ENCODE measurements at regions not wholly inside any gene's neighbourhood (a gene's known extent, or its start where the extent isn't known, plus 50 kb on each side); places are given as distances from the start of the nearest gene placed in this dataset.

DNA sequence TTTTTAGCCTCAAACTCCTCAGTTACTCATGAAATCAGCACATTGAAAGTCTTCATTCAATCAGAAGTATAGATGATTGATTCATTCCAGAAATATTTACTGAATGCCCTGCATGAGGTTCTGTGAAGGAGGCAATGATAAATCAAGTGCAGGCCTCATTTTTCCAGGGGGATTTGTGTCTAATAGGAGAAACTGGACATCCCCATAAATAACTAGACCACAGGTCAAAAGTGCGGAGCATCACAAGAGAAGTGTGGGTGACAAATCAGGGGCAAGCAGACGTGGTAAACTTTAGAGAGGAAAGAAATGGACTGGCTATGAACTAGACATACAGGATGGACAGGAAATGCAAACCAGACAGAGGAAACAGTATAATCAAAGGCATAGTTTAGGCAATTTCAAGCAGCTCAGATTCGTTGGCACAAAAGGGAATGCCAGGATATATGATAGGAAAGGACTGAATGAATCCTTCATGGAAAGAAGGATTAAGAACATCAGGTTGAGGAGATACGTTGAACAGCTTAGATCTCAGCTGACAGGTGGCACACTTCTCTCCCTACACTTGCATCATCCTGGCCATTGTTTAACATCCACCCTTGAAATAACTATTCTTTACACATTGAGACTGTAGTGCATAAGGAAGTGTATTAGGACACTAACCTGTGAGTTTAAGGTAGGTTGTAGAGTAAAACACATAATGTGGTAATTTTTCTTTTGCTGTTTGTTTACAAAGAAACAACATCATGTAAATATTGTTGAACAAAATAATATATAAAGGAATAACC is 69.6 kb upstream of the RASGEF1B start:
- peak; percentile 17 for DNase-seq (ENCODE audit: low read depth)
- no peak overlapping the region for H3K4me3 ChIP-seq (ENCODE audit: low read length)
- TF ChIP-seq, protein P1, sequence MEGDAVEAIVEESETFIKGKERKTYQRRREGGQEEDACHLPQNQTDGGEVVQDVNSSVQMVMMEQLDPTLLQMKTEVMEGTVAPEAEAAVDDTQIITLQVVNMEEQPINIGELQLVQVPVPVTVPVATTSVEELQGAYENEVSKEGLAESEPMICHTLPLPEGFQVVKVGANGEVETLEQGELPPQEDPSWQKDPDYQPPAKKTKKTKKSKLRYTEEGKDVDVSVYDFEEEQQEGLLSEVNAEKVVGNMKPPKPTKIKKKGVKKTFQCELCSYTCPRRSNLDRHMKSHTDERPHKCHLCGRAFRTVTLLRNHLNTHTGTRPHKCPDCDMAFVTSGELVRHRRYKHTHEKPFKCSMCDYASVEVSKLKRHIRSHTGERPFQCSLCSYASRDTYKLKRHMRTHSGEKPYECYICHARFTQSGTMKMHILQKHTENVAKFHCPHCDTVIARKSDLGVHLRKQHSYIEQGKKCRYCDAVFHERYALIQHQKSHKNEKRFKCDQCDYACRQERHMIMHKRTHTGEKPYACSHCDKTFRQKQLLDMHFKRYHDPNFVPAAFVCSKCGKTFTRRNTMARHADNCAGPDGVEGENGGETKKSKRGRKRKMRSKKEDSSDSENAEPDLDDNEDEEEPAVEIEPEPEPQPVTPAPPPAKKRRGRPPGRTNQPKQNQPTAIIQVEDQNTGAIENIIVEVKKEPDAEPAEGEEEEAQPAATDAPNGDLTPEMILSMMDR (IDR thresholded peaks at IDR 0.05; ENCODE audit: insufficient read depth, low read depth, low read length, missing control alignments): no peak

DNA sequence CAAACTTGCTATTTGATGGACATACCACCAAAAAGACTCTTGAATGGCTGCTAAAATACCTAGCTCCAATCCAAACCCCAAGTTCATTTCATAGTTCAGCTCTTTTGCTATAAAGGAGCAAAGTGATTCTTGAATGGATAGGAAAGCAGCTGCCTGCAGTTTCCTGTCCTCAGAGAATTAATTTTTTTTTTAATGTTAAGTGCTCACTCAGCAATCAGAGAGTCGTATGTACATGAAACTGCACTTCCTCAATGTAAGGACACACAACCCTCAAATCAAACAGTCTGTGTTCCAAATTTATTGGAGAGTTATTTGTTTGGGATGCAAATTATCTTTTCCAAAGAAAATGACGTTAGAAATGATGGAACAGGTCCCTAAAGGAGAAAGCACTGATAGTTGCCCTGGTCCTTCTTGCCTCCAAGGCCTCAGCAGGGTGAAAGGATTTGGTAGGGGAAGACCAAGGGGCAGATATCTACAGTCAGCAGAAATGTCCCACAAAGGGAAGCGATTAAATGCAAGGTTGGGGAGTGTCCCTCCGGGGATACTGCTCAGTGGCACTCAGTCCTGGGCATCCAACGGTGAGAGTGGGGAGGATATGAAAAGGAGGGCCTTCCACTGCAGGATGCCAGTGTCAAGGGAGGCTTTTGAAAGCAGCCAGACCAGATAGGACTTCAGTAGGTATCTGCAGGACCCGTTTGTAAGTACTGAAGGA is 67.2 kb upstream of the RASGEF1B start:
- H3K4me3 ChIP-seq (ENCODE audit: low read length): no peak overlapping the region
- no peak for DNase-seq (ENCODE audit: low read depth)
- TF ChIP-seq, protein P1 (IDR thresholded peaks at IDR 0.05; ENCODE audit: insufficient read depth, low read depth, low read length, missing control alignments): no peak

DNA sequence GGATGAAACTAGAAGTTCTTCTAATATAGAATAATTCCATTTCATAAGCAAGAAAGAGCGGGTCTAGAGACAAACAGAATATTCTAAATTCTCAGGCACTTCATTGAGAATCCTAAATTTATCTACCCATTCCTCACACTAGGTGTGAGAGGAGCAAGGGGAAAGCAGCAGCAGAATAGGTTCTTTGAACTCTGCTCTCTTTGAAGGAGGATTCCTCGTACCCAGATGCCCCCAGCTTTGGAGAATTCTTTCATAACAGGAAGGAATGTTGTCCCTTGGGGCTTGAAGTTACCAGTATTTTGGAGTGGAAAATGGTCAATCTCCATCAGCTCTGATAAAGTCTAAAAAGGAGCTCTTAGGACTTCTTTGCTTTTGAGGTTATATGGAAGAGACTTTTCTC is 59.7 kb upstream of the RASGEF1B start:
- no peak overlapping the region for H3K4me3 ChIP-seq (ENCODE audit: low read length)
- TF ChIP-seq, protein P1 (IDR thresholded peaks at IDR 0.05; ENCODE audit: insufficient read depth, low read depth, low read length, missing control alignments): no peak
- no peak for DNase-seq (ENCODE audit: low read depth)

DNA sequence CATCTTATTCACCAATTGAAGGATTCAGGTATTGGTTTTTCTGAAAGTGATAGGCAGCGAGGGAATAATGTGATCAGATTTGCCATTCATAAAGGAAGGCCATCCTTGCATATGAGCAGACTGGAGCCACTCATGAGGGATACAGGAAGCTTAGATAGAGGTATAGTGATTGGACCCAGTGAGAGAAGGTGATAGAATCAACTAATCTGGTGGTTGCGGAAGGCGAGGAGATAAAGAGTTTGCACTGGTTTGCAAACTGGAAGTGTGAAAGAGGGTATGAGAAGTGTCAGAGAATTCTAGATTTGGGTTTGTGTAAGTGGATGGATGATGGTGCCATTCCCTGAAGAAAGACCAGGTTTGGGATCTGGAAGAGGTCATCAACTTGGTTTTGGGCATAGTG is 57.3 kb upstream of the RASGEF1B start:
- DNase-seq (ENCODE audit: low read depth): no peak
- H3K4me3 ChIP-seq (ENCODE audit: low read length): no peak overlapping the region
- TF ChIP-seq, protein P1 (IDR thresholded peaks at IDR 0.05; ENCODE audit: insufficient read depth, low read depth, low read length, missing control alignments): no peak

DNA sequence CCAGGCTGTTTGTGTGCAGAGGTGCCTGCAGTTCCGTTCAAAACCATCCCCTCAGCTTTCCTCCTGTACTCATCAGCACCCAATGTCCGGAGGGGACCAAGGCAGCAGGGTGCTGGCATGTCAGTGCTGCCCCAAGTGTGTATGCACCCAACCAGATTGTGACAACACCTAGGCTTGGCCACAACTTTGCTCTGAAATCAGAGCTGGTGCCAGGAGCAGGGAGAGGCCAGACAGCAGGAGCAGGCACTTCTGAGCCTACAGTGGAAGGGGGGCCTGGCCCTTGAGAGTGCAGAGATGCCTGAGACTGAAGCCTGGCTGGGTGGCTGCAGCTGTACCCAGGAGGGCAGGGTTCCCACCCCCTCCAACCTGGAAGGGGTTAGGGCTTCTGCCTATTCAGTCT is 56.5 kb upstream of the RASGEF1B start:
- no peak overlapping the region for H3K4me3 ChIP-seq (ENCODE audit: low read length)
- TF ChIP-seq, protein P1 (IDR thresholded peaks at IDR 0.05; ENCODE audit: insufficient read depth, low read depth, low read length, missing control alignments): no peak

DNA sequence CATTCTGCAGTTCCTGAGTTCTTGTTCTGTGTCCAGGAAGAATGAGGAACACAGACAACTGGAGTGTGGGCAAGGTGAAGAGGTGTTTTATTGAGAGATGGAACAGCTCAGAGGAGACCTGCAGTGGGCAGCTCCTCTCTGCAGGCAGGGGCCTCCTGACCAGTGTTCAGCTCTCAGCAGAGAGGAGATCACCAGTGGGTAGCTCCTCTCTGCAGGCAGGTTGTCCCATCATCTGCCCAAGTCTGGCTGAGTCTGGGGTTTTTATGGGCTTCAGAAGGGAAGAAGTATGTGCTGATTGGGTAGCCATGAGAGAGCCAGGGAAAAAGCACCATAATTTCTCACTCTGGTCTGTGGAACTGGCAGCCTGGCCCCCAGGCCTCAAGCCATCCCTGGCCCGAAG is 56.0 kb upstream of the RASGEF1B start:
- no peak overlapping the region for H3K4me3 ChIP-seq (ENCODE audit: low read length)
- no peak for DNase-seq (ENCODE audit: low read depth)
- TF ChIP-seq, protein P1 (IDR thresholded peaks at IDR 0.05; ENCODE audit: insufficient read depth, low read depth, low read length, missing control alignments): no peak

More for the DNA sequence above, 56.5 kb upstream of the RASGEF1B start:
- no peak for DNase-seq (ENCODE audit: low read depth)

Data from epithelial cell of esophagus (primary cell).